Breast epithelium (tissue), 3 donors: ENCODE measurements at regions not wholly inside any gene's neighbourhood (a gene's known extent, or its start where the extent isn't known, plus 50 kb on each side); places are given as distances from the start of the nearest gene placed in this dataset.

Source experiments
- CTCF ChIP-seq, 3 donors: fragments of 450-650 bp; IDR thresholded peaks; one replicate each; pipeline ENCODE4 v1.5.1; 2016 to 2017; ENCODE audit warnings: antibody characterized with exemption in 3 of 3, mild to moderate bottlenecking in 3 of 3, moderate library complexity in 3 of 3
- POLR2A ChIP-seq: fragments of 450-650 bp; IDR thresholded peaks from one replicate; pipeline ENCODE4 v1.6.1; 2016; ENCODE audit warnings: antibody characterized with exemption, mild to moderate bottlenecking, moderate library complexity
- POLR2AphosphoS5 ChIP-seq, 3 donors: sonication (generic); formaldehyde crosslinking; IDR thresholded peaks; one replicate each; pipeline ENCODE4 v1.6.1; 2017; ENCODE audit warnings: antibody characterized with exemption in 3 of 3

- TF ChIP-seq POLR2A (no peak), CTCF (IDR thresholded peaks at IDR 0.05) (no peak), POLR2AphosphoS5 (IDR thresholded peaks at IDR 0.05) (no peak)
Observed at GRCh38 chr5:130272837-130273236, 368.6 kb downstream of the CHSY3 start.
